MM.1S (cell line): ENCODE measurements at regions not wholly inside any gene's neighbourhood (a gene's known extent, or its start where the extent isn't known, plus 50 kb on each side); places are given as distances from the start of the nearest gene placed in this dataset.

Experiments used
- DNase-seq: peaks from one replicate; pipeline ENCODE4 v3.0.0-alpha.2; 2015
- H2AFZ ChIP-seq: fragments of 300-600 bp; sonication (generic); 2 replicates; pipeline ENCODE4 v1.6.0; 2016; ENCODE audit warnings: antibody characterized with exemption, low read length
- H3F3A ChIP-seq: fragments of 300-600 bp; sonication (generic); 2 replicates; pipeline ENCODE4 v1.6.1; 2016; ENCODE audit warnings: mild to moderate bottlenecking, antibody characterized with exemption, low read length, moderate library complexity, mixed read lengths; ENCODE audit not compliant: insufficient read depth
- H3K27ac ChIP-seq: fragments of 300-600 bp; sonication (generic); 2 replicates; pipeline ENCODE4 v1.5.1; 2016; ENCODE audit warnings: mild to moderate bottlenecking, low read length
- H3K27me3 ChIP-seq: fragments of 300-600 bp; sonication (generic); replicated peaks from 2 replicates; pipeline ENCODE4 v1.6.0; 2016; ENCODE audit warnings: low read length; ENCODE audit not compliant: insufficient read depth
- H3K36me3 ChIP-seq: fragments of 300-600 bp; sonication (generic); replicated peaks from 2 replicates; pipeline ENCODE4 v1.6.1; 2016; ENCODE audit warnings: mild to moderate bottlenecking, low read length, mixed read lengths; ENCODE audit not compliant: insufficient read depth
- H3K4me1 ChIP-seq: fragments of 300-600 bp; sonication (generic); 2 replicates; pipeline ENCODE4 v1.6.1; 2016; ENCODE audit warnings: low read length, mixed read lengths
- H3K4me2 ChIP-seq: fragments of 300-600 bp; sonication (generic); 2 replicates; pipeline ENCODE4 v1.6.0; 2016; ENCODE audit warnings: low read depth, low read length
- H3K4me3 ChIP-seq: fragments of 300-600 bp; sonication (generic); 2 replicates; pipeline ENCODE4 v1.5.1; 2016; ENCODE audit warnings: low read length, mixed read lengths
- H3K79me2 ChIP-seq: fragments of 300-600 bp; sonication (generic); 2 replicates; pipeline ENCODE4 v1.6.1; 2016; ENCODE audit warnings: mixed run types, low read length, mixed read lengths
- H3K9ac ChIP-seq: fragments of 300-600 bp; sonication (generic); 2 replicates; pipeline ENCODE4 v1.6.1; 2016; ENCODE audit warnings: low read length, mixed read lengths
- H3K9me2 ChIP-seq: fragments of 300-600 bp; sonication (generic); replicated peaks from 2 replicates; pipeline ENCODE4 v1.6.1; 2016; ENCODE audit warnings: mild to moderate bottlenecking, low read length, mixed read lengths; ENCODE audit not compliant: insufficient read depth
- H3K9me3 ChIP-seq: fragments of 300-600 bp; sonication (generic); replicated peaks from 2 replicates; pipeline ENCODE4 v1.6.1; 2016; ENCODE audit warnings: mild to moderate bottlenecking, low read length, mixed read lengths; ENCODE audit not compliant: insufficient read depth
- H4K20me1 ChIP-seq: fragments of 300-600 bp; sonication (generic); 2 replicates; pipeline ENCODE4 v1.6.1; 2016; ENCODE audit warnings: mild to moderate bottlenecking, low read length, moderate library complexity, mixed read lengths; ENCODE audit not compliant: insufficient read depth
- CTCF ChIP-seq: fragments of 300-600 bp; sonication (generic); IDR thresholded peaks from 2 replicates; pipeline ENCODE4 v1.5.1; 2016; ENCODE audit warnings: antibody characterized with exemption, low read length, mixed read lengths
- EZH2 ChIP-seq: fragments of 300-600 bp; sonication (generic); optimal IDR thresholded peaks from 2 replicates; pipeline ENCODE3; 2017; ENCODE audit warnings: low read depth, mild to moderate bottlenecking, antibody characterized with exemption, low read length, mixed read lengths
- EZH2phosphoT487 ChIP-seq: fragments of 300-600 bp; sonication (generic); IDR thresholded peaks from 2 replicates; pipeline ENCODE4 v1.6.1; 2018; ENCODE audit warnings: antibody characterized with exemption, low read length

GRCh38 chr13:89790696-89791095 lies 1556.8 kb upstream of the MIR17HG start:
- no peaks in the 10 kb centered on the region for H3K79me2 ChIP-seq
- H3K9ac ChIP-seq = no peak overlapping the region
- H3K4me1 ChIP-seq = no peaks in the 10 kb centered on the region
- H3F3A ChIP-seq = no peaks in the 10 kb centered on the region
- no peaks in the 10 kb centered on the region for H4K20me1 ChIP-seq
- H3K4me3 ChIP-seq = no peak overlapping the region
- no peak for DNase-seq
- H3K9me3 ChIP-seq = no peaks in the 10 kb centered on the region
- H3K4me2 ChIP-seq = no peak overlapping the region
- no peak for TF ChIP-seq EZH2
- no peak for TF ChIP-seq CTCF
- TF ChIP-seq EZH2phosphoT487 = no peak
- H3K27me3 ChIP-seq = no peaks in the 10 kb centered on the region
- H3K27ac ChIP-seq = no peak overlapping the region
- H3K9me2 ChIP-seq = no peaks in the 10 kb centered on the region
- H2AFZ ChIP-seq = no peak overlapping the region
- H3K36me3 ChIP-seq = no peaks in the 10 kb centered on the region

- H3K9me2 ChIP-seq = no peaks in the 10 kb centered on the region
- TF ChIP-seq EZH2 (no peak), CTCF (no peak), EZH2phosphoT487 (no peak)
- no peaks in the 10 kb centered on the region for H3K27me3 ChIP-seq
- H2AFZ ChIP-seq = no peak overlapping the region
- H3K79me2 ChIP-seq = no peaks in the 10 kb centered on the region
- no peak overlapping the region for H3K4me3 ChIP-seq
- no peaks in the 10 kb centered on the region for H3F3A ChIP-seq
- H3K4me1 ChIP-seq = no peaks in the 10 kb centered on the region
- H4K20me1 ChIP-seq = no peaks in the 10 kb centered on the region
- no peak for DNase-seq
- H3K36me3 ChIP-seq = no peaks in the 10 kb centered on the region
- no peak overlapping the region for H3K9ac ChIP-seq
- H3K4me2 ChIP-seq = no peak overlapping the region
- H3K27ac ChIP-seq = no peak overlapping the region
- H3K9me3 ChIP-seq = no peaks in the 10 kb centered on the region
Observed at GRCh38 chr13:89791971-89792630, 1555.4 kb upstream of the MIR17HG start.

DNA sequence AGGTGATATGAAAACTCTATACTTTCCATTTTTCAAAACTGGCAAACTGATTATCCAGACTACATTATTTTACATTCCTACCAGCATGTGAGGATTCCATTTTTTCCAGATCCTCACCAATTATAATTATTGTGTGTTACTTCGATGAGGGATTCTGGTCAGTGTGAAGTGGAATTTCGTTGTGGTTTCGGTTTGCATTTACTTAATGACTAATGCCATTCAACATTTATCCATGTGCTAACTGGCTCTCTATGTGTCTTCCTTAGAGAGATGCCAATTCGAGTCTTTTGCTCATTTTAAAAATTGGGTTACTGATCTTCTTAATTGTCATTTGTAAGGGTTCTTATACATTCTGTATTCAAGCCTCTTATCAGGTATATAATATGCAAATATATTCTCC lies 1551.3 kb upstream of the MIR17HG start:
- Histone ChIP-seq H3K9ac (no peak overlapping the region), H3K9me3 (no peaks in the 10 kb centered on the region), H3K27me3 (no peaks in the 10 kb centered on the region), H3K4me3 (no peak overlapping the region), H3K79me2 (no peaks in the 10 kb centered on the region), H4K20me1 (no peaks in the 10 kb centered on the region), H3K4me1 (no peaks in the 10 kb centered on the region), H3F3A (no peaks in the 10 kb centered on the region), H3K4me2 (no peak overlapping the region), H2AFZ (no peak overlapping the region), H3K9me2 (no peaks in the 10 kb centered on the region), H3K36me3 (no peaks in the 10 kb centered on the region), H3K27ac (no peak overlapping the region)
- no peak for TF ChIP-seq CTCF
- TF ChIP-seq EZH2 = no peak
- DNase-seq = no peak
